PC-3 (cell line): ENCODE measurements at regions not wholly inside any gene's neighbourhood (a gene's known extent, or its start where the extent isn't known, plus 50 kb on each side); places are given as distances from the start of the nearest gene placed in this dataset.

Experiments used
- EZH2 ChIP-seq: fragments of 300-600 bp; sonication (generic); IDR thresholded peaks from one replicate; pipeline ENCODE4 v1.6.1; 2017; ENCODE audit warnings: antibody characterized with exemption, mild to moderate bottlenecking, low read length; ENCODE audit not compliant: unreplicated experiment
- TF ChIP-seq, protein P1 (sequence below): fragments of 300-600 bp; sonication (generic); conservative IDR thresholded peaks from 2 replicates; pipeline ENCODE4 v1.5.1; 2017; ENCODE audit warnings: antibody characterized with exemption, low read depth, mild to moderate bottlenecking, low read length

DNA sequence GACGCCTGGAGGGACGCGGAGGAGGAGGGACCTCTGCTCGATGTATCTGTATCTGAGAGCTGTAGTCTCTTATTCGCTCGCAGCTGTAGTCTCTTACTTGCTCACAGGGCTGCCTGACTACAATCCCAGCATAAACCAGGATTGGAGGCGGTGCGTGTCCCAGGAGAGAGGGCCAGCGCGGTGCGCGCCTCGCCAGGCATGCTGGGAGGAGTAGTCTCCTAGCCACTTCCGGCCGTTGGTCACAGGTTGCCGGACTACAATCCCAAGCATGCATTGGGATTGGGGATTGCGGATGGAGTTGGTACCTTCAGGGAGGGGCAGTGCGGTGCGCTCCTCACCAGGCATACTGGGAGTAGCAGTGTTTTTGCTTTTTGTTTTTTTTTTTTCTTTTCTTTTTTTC, 421.7 kb upstream of the NUPR2 start:
- TF ChIP-seq, protein P1, sequence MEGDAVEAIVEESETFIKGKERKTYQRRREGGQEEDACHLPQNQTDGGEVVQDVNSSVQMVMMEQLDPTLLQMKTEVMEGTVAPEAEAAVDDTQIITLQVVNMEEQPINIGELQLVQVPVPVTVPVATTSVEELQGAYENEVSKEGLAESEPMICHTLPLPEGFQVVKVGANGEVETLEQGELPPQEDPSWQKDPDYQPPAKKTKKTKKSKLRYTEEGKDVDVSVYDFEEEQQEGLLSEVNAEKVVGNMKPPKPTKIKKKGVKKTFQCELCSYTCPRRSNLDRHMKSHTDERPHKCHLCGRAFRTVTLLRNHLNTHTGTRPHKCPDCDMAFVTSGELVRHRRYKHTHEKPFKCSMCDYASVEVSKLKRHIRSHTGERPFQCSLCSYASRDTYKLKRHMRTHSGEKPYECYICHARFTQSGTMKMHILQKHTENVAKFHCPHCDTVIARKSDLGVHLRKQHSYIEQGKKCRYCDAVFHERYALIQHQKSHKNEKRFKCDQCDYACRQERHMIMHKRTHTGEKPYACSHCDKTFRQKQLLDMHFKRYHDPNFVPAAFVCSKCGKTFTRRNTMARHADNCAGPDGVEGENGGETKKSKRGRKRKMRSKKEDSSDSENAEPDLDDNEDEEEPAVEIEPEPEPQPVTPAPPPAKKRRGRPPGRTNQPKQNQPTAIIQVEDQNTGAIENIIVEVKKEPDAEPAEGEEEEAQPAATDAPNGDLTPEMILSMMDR = no peak
- no peak for TF ChIP-seq EZH2
